Mesothelial cell of epicardium (in vitro differentiated cells): ENCODE measurements at regions not wholly inside any gene's neighbourhood (a gene's known extent, or its start where the extent isn't known, plus 50 kb on each side); places are given as distances from the start of the nearest gene placed in this dataset.

ENCODE experiments used
- DNase-seq, 2 experiments: peaks; one replicate each; pipeline ENCODE4 v3.0.0; 2021; ENCODE audit warnings: low spot score in 2 of 2; ENCODE audit not compliant: unreplicated experiment in 2 of 2
- H3K27ac Mint-ChIP-seq: 2 replicates; pipeline ENCODE4 v1.8.0; 2021; ENCODE audit warnings: mixed read lengths
- H3K27me3 Mint-ChIP-seq: 2 replicates; pipeline ENCODE4 v1.8.0; 2021; ENCODE audit warnings: low read depth, mixed read lengths
- H3K36me3 Mint-ChIP-seq: 2 replicates; pipeline ENCODE4 v1.8.0; 2021; ENCODE audit warnings: mixed read lengths
- H3K4me1 Mint-ChIP-seq: 2 replicates; pipeline ENCODE4 v1.8.0; 2021; ENCODE audit warnings: mixed read lengths
- H3K4me3 Mint-ChIP-seq: 2 replicates; pipeline ENCODE4 v1.8.0; 2021; ENCODE audit warnings: mild to moderate bottlenecking, moderate library complexity, mixed read lengths
- H3K9me3 Mint-ChIP-seq: 2 replicates; pipeline ENCODE4 v1.8.0; 2021; ENCODE audit warnings: mixed read lengths
- TF ChIP-seq, protein P1 (sequence below): fragments of 200-600 bp; sonication (generic); IDR thresholded peaks from one replicate; pipeline ENCODE4 v1.5.0; 2021; ENCODE audit warnings: antibody characterized with exemption; ENCODE audit not compliant: unreplicated experiment

DNA sequence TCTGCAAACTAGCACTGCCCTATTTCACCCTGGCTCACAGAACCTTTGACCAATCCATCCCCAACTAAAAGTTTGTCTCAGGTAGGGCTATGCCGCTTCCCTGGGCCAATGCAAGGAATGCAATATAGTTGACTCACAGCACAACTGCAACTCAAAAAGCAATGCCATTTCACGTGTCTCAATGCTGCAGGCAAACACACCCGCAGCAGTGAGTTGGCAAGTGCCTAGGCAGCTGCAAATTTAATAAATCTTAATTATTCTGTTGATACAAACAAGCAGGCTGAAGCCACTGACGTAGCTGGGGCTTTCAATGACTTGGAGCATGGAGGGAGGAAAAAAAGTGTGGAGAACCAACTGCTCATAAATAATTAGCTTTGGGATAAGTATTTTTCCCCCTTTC, 87.9 kb downstream of the SYNE3 start:
- no peak for DNase-seq
- H3K27me3 Mint-ChIP-seq = no peaks in the 10 kb centered on the region
- peak overlapping the region; percentile 88 for H3K27ac Mint-ChIP-seq
- peaks cover 33% of the 10 kb centered on the region for H3K4me1 Mint-ChIP-seq
- no peak overlapping the region for H3K4me3 Mint-ChIP-seq
- no peaks in the 10 kb centered on the region for H3K9me3 Mint-ChIP-seq
- TF ChIP-seq, protein P1, sequence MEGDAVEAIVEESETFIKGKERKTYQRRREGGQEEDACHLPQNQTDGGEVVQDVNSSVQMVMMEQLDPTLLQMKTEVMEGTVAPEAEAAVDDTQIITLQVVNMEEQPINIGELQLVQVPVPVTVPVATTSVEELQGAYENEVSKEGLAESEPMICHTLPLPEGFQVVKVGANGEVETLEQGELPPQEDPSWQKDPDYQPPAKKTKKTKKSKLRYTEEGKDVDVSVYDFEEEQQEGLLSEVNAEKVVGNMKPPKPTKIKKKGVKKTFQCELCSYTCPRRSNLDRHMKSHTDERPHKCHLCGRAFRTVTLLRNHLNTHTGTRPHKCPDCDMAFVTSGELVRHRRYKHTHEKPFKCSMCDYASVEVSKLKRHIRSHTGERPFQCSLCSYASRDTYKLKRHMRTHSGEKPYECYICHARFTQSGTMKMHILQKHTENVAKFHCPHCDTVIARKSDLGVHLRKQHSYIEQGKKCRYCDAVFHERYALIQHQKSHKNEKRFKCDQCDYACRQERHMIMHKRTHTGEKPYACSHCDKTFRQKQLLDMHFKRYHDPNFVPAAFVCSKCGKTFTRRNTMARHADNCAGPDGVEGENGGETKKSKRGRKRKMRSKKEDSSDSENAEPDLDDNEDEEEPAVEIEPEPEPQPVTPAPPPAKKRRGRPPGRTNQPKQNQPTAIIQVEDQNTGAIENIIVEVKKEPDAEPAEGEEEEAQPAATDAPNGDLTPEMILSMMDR = no peak
- H3K36me3 Mint-ChIP-seq = no peaks in the 10 kb centered on the region

GRCh38 chr14:95426116-95426475, 90.4 kb downstream of the SYNE3 start:
- H3K4me1 Mint-ChIP-seq = peaks cover 27% of the 10 kb centered on the region
- no peak overlapping the region for H3K4me3 Mint-ChIP-seq
- peaks cover 4% of the 10 kb centered on the region for H3K36me3 Mint-ChIP-seq
- no peak overlapping the region for H3K27ac Mint-ChIP-seq
- TF ChIP-seq, protein P1 = no peak
- H3K9me3 Mint-ChIP-seq = peaks cover 12% of the 10 kb centered on the region
- no peaks in the 10 kb centered on the region for H3K27me3 Mint-ChIP-seq
- DNase-seq = no peak

- H3K9me3 Mint-ChIP-seq = peaks cover 17% of the 10 kb centered on the region
- H3K27me3 Mint-ChIP-seq = no peaks in the 10 kb centered on the region
- no peak for DNase-seq
- peaks cover 23% of the 10 kb centered on the region for H3K4me1 Mint-ChIP-seq
- H3K27ac Mint-ChIP-seq = no peak overlapping the region
- H3K4me3 Mint-ChIP-seq = no peak overlapping the region
- H3K36me3 Mint-ChIP-seq = peaks cover 7% of the 10 kb centered on the region
- TF ChIP-seq, protein P1 = no peak
These were observed 90.9 kb downstream of the SYNE3 start for GRCh38 chr14:95425369-95426115.

GRCh38 chr14:95424529-95424928, 91.9 kb downstream of the SYNE3 start:
- H3K4me3 Mint-ChIP-seq = no peak overlapping the region
- peaks cover 24% of the 10 kb centered on the region for H3K9me3 Mint-ChIP-seq
- peaks cover 11% of the 10 kb centered on the region for H3K36me3 Mint-ChIP-seq
- H3K27ac Mint-ChIP-seq = no peak overlapping the region
- DNase-seq = no peak
- H3K4me1 Mint-ChIP-seq = peaks cover 20% of the 10 kb centered on the region
- TF ChIP-seq, protein P1 = no peak
- no peaks in the 10 kb centered on the region for H3K27me3 Mint-ChIP-seq

DNA sequence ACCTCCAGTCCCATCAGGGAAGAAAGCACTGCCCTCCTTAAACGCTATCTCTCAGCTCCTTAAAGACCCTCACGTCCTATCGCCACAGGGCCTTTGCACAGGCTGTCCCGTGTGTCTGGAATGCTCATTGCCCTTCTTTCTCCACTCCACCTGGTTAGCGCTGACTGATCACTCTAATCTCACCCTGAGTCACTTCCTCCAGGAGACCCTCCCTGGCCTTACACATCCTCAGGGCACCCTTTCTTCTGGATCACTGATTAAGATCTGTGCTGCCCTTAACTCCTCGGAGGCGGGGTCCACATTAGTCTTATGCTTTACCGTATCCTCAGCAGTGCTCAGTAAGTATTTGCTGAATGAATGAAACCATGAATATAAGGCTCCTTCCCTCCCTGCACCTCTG, 94.7 kb downstream of the SYNE3 start:
- Mint-ChIP-seq H3K4me1 (no peaks in the 10 kb centered on the region), H3K27me3 (peaks cover 3% of the 10 kb centered on the region), H3K27ac (no peak overlapping the region), H3K9me3 (peaks cover 26% of the 10 kb centered on the region), H3K36me3 (peaks cover 11% of the 10 kb centered on the region), H3K4me3 (no peak overlapping the region)
- TF ChIP-seq, protein P1 = no peak
- no peak for DNase-seq

- Mint-ChIP-seq H3K4me3 (no peak overlapping the region), H3K27ac (no peak overlapping the region), H3K36me3 (peaks cover 11% of the 10 kb centered on the region), H3K27me3 (peaks cover 3% of the 10 kb centered on the region), H3K4me1 (no peaks in the 10 kb centered on the region), H3K9me3 (peaks cover 26% of the 10 kb centered on the region)
- TF ChIP-seq, protein P1 = no peak
- no peak for DNase-seq
These were observed 96.4 kb downstream of the SYNE3 start for GRCh38 chr14:95420060-95420459.
